CD14-positive monocyte (primary cell): ENCODE measurements at regions not wholly inside any gene's neighbourhood (a gene's known extent, or its start where the extent isn't known, plus 50 kb on each side); places are given as distances from the start of the nearest gene placed in this dataset.

Experiments
- DNase-seq, 3 donors: peaks; one replicate each; pipeline ENCODE4 v3.0.0-alpha.2; 2011 to 2022
- H2AFZ ChIP-seq: 2 replicates; pipeline ENCODE4 v1.6.0; 2012; ENCODE audit warnings: mild to moderate bottlenecking, low read depth, low read length, inconsistent platforms; ENCODE audit not compliant: insufficient read depth, poor library complexity, severe bottlenecking
- H3K27ac ChIP-seq, 2 donors: 1 replicate in 1 of 2; 2 replicates in 1 of 2; pipeline ENCODE4 v1.5.1; 2012 to 2013; ENCODE audit warnings: low read length in 2 of 2, control low read depth in 1 of 2, inconsistent platforms in 1 of 2, low read depth in 1 of 2, mild to moderate bottlenecking in 1 of 2
- H3K27me3 ChIP-seq, 2 donors: one replicate each; pipeline versions ENCODE4 v1.6.0 to v1.6.1; 2011 to 2013; ENCODE audit warnings: low read length in 2 of 2; ENCODE audit not compliant: control insufficient read depth in 2 of 2, insufficient read depth in 2 of 2
- H3K36me3 ChIP-seq, 2 donors: replicated peaks in 1 of 2; 1 replicate in 1 of 2; 2 replicates in 1 of 2; pipeline versions ENCODE4 v1.5.1 to v1.6.1; 2012 to 2013; ENCODE audit warnings: low read length in 2 of 2, control low read depth in 1 of 2, inconsistent platforms in 1 of 2, mild to moderate bottlenecking in 1 of 2; ENCODE audit not compliant: insufficient read depth in 2 of 2, control insufficient read depth in 1 of 2
- H3K4me1 ChIP-seq, 2 donors: 1 replicate in 1 of 2; 2 replicates in 1 of 2; pipeline versions ENCODE4 v1.5.1 to v1.6.1; 2012 to 2013; ENCODE audit warnings: low read length in 2 of 2, control low read depth in 1 of 2, inconsistent platforms in 1 of 2, mild to moderate bottlenecking in 1 of 2, moderate library complexity in 1 of 2; ENCODE audit not compliant: insufficient read depth in 2 of 2, control insufficient read depth in 1 of 2
- H3K4me2 ChIP-seq: replicated peaks from 2 replicates; pipeline ENCODE3; 2012; ENCODE audit warnings: low read length, moderate library complexity, mild to moderate bottlenecking; ENCODE audit not compliant: poor library complexity, severe bottlenecking; ENCODE audit errors: extremely low read depth
- H3K4me3 ChIP-seq, 3 experiments: fragments of 200-600 bp in 1 of 3; sonication (generic) in 1 of 3; replicated peaks in 1 of 3; 1 replicate in 2 of 3; 2 replicates in 1 of 3; pipeline ENCODE4 v1.5.1; 2011 to 2013; ENCODE audit warnings: low read length in 3 of 3, mild to moderate bottlenecking in 3 of 3, control low read depth in 2 of 3, low read depth in 2 of 3, inconsistent platforms in 1 of 3, moderate library complexity in 1 of 3
- H3K79me2 ChIP-seq: 2 replicates; pipeline ENCODE4 v1.6.0; 2012; ENCODE audit warnings: mild to moderate bottlenecking, control low read depth, inconsistent platforms, low read length, moderate library complexity; ENCODE audit not compliant: insufficient read depth
- H3K9ac ChIP-seq: 2 replicates; pipeline ENCODE4 v1.6.0; 2017; ENCODE audit warnings: low read length, mild to moderate bottlenecking; ENCODE audit not compliant: insufficient read depth, poor library complexity, severe bottlenecking
- H3K9me3 ChIP-seq, 2 donors: replicated peaks in 1 of 2; 1 replicate in 1 of 2; 2 replicates in 1 of 2; pipeline versions ENCODE4 v1.5.1 to v1.6.1; 2012 to 2013; ENCODE audit warnings: low read length in 2 of 2, control low read depth in 1 of 2; ENCODE audit not compliant: control insufficient read depth in 1 of 2, insufficient read depth in 1 of 2
- H4K20me1 ChIP-seq: 2 replicates; pipeline ENCODE4 v1.6.0; 2012; ENCODE audit warnings: mild to moderate bottlenecking, low read length, control low read depth, moderate library complexity; ENCODE audit not compliant: insufficient read depth
- H3K27ac Mint-ChIP-seq, 7 donors: one replicate each; pipeline ENCODE4 v1.8.0; 2020; ENCODE audit warnings: mild to moderate bottlenecking in 7 of 7, mixed read lengths in 7 of 7, moderate library complexity in 6 of 7, inconsistent platforms in 2 of 7
- H3K27me3 Mint-ChIP-seq, 3 donors: one replicate each; pipeline ENCODE4 v1.8.0; 2021 to 2022; ENCODE audit warnings: low read depth in 3 of 3, mild to moderate bottlenecking in 3 of 3, mixed read lengths in 3 of 3, moderate library complexity in 3 of 3, inconsistent platforms in 1 of 3
- H3K36me3 Mint-ChIP-seq, 2 donors: one replicate each; pipeline ENCODE4 v1.8.0; 2020; ENCODE audit warnings: mixed read lengths in 2 of 2, inconsistent platforms in 1 of 2, mild to moderate bottlenecking in 1 of 2
- H3K4me1 Mint-ChIP-seq: one replicate; pipeline ENCODE4 v1.8.0; 2020; ENCODE audit warnings: mild to moderate bottlenecking, mixed read lengths
- H3K4me3 Mint-ChIP-seq, 2 donors: one replicate each; pipeline ENCODE4 v1.8.0; 2020; ENCODE audit warnings: mild to moderate bottlenecking in 2 of 2, mixed read lengths in 2 of 2, moderate library complexity in 1 of 2
- H3K9me3 Mint-ChIP-seq, 7 donors: one replicate each; pipeline ENCODE4 v1.8.0; 2020 to 2022; ENCODE audit warnings: mixed read lengths in 7 of 7, mild to moderate bottlenecking in 6 of 7, moderate library complexity in 6 of 7, inconsistent platforms in 2 of 7
- WGBS: methylation state at CpG from one replicate; pipeline ENCODE4 v1.1.5; 2013; ENCODE audit warnings: missing lambda C conversion rate; ENCODE audit not compliant: insufficient coverage; 5-methylcytosine and 5-hydroxymethylcytosine counted together
- intact Hi-C, 2 donors: fragments of 100-400 bp; cut with micrococcal nuclease; formaldehyde crosslinking; loops; one replicate each; pipeline versions ENCODE4 v1.15.0 to v1.15.1; 2023
- TF ChIP-seq, protein P1 (sequence below): fragments of 200-600 bp; IDR thresholded peaks from one replicate; pipeline ENCODE4 v1.8.0; 2022; ENCODE audit warnings: antibody characterized with exemption, mild to moderate bottlenecking

DNA sequence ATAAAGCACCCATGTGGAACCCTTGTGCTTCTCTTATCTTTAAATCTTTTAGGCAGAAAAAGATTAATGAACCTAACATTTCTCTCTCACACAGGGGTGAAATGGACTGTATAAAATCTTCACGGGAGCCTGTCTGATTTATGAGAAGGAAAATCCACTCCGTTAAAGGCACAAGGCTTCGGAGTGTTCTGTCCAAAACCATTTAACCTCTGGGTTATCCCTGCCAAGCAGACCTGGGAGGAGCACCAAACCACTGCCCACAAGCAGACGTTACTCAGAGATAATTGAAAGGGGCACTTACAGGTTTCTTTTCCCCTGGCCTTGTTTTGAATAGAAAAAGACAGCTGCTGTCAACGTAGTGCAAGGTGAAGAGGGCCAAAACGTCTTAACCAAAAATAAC is 184.4 kb upstream of the DOK6 start:
- TF ChIP-seq, protein P1, sequence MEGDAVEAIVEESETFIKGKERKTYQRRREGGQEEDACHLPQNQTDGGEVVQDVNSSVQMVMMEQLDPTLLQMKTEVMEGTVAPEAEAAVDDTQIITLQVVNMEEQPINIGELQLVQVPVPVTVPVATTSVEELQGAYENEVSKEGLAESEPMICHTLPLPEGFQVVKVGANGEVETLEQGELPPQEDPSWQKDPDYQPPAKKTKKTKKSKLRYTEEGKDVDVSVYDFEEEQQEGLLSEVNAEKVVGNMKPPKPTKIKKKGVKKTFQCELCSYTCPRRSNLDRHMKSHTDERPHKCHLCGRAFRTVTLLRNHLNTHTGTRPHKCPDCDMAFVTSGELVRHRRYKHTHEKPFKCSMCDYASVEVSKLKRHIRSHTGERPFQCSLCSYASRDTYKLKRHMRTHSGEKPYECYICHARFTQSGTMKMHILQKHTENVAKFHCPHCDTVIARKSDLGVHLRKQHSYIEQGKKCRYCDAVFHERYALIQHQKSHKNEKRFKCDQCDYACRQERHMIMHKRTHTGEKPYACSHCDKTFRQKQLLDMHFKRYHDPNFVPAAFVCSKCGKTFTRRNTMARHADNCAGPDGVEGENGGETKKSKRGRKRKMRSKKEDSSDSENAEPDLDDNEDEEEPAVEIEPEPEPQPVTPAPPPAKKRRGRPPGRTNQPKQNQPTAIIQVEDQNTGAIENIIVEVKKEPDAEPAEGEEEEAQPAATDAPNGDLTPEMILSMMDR = no peak
- no peak overlapping the region for H3K4me2 ChIP-seq
- no peak for DNase-seq
- Mint-ChIP-seq H3K36me3 (no peaks in the 10 kb centered on the region), H3K9me3 (peaks cover 0 to 6% (median 2%) of the 10 kb centered on the region in 7 donors), H3K27me3 (peaks cover 0 to 1% (median 0%) of the 10 kb centered on the region in 3 donors), H3K4me3 (no peak overlapping the region), H3K27ac (no peak overlapping the region), H3K4me1 (no peaks in the 10 kb centered on the region)
- H3K36me3 ChIP-seq = no peaks in the 10 kb centered on the region
- no peaks in the 10 kb centered on the region for H3K79me2 ChIP-seq
- no peak overlapping the region for H2AFZ ChIP-seq
- H3K9ac ChIP-seq = no peak overlapping the region
- H3K27me3 ChIP-seq = no peaks in the 10 kb centered on the region
- H3K9me3 ChIP-seq = no peaks in the 10 kb centered on the region
- intact Hi-C loops = no loop called here
- no peaks in the 10 kb centered on the region for H4K20me1 ChIP-seq
- 54% methylated on average over 2 of the region's 6 CpGs for WGBS
- no peaks in the 10 kb centered on the region for H3K4me1 ChIP-seq
- H3K27ac ChIP-seq = no peak overlapping the region
- no peak overlapping the region for H3K4me3 ChIP-seq

DNA sequence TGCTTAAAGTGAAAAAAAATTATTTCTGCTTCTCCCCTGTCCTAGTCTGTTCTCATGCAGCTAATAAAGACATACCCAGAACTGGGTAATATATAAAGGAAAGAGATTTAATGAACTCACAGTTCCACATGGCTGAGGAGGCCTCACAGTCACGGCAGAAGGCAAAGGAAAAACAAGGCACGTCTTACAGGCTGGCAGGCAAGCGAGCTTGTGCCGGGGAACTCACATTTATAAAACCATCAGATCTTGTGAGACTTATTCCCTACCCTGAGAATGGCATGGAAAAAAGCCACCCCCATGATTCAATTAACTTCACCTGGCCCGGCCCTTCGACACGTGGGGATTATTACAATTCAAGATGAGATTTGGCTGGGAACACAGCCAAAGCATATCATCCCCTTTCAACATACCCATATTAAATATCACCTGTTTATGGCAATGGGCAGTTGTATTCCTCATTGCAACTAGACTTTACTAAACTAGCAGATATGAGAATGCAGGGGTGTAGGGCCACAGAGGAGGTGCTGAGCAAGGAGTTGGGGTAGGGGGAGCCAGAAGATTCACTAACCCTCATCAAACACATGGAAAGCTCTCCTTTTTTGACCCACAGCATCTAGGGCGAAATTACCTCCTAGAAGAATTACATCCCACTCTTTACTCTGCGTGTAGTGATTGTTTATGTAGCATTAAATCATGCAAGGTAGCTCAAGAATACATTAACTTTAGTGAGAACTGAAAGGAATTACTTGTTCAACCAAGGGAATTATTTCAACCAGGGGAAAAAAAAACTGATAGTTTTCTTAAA is 183.3 kb upstream of the DOK6 start:
- H4K20me1 ChIP-seq = no peaks in the 10 kb centered on the region
- H3K27me3 ChIP-seq = no peaks in the 10 kb centered on the region
- no peak overlapping the region for H2AFZ ChIP-seq
- no peaks in the 10 kb centered on the region for H3K79me2 ChIP-seq
- Mint-ChIP-seq H3K4me3 (no peak overlapping the region), H3K4me1 (no peaks in the 10 kb centered on the region), H3K36me3 (no peaks in the 10 kb centered on the region), H3K27ac (no peak overlapping the region), H3K27me3 (peaks cover 0 to 1% (median 0%) of the 10 kb centered on the region in 3 donors), H3K9me3 (peaks cover 0 to 10% (median 4%) of the 10 kb centered on the region in 7 donors)
- no peaks in the 10 kb centered on the region for H3K4me1 ChIP-seq
- no peaks in the 10 kb centered on the region for H3K9me3 ChIP-seq
- TF ChIP-seq, protein P1 = no peak
- no peak overlapping the region for H3K9ac ChIP-seq
- H3K4me3 ChIP-seq = no peak overlapping the region
- no CpG with 5 or more reads among the region's 9 CpGs for WGBS
- no peak overlapping the region for H3K4me2 ChIP-seq
- no peaks in the 10 kb centered on the region for H3K36me3 ChIP-seq
- DNase-seq = no peak
- intact Hi-C loops = no loop called here
- no peak overlapping the region for H3K27ac ChIP-seq
